Stimulated activated naive CD8-positive, alpha-beta T cell treated with anti-CD3 and anti-CD28 coated beads, Interleukin-15, amount 100 ng/mL, for 72 hours (primary cell): ENCODE measurements at regions not wholly inside any gene's neighbourhood (a gene's known extent, or its start where the extent isn't known, plus 50 kb on each side); places are given as distances from the start of the nearest gene placed in this dataset.

Experiments used
- ATAC-seq: fragments of 150-1000 bp; cut with Tn5 transposase; 2 replicates; pipeline ENCODE4 v1.10.0; 2021; ENCODE audit warnings: mild to moderate bottlenecking, moderate library complexity
- DNase-seq, 2 donors: peaks; one replicate each; pipeline ENCODE4 v3.0.0; 2021 to 2022
- H3K27ac Mint-ChIP-seq, 2 donors: one replicate each; pipeline ENCODE4 v1.8.0; 2022; ENCODE audit warnings: mild to moderate bottlenecking in 2 of 2, mixed read lengths in 2 of 2, moderate library complexity in 2 of 2
- H3K27me3 Mint-ChIP-seq: one replicate; pipeline ENCODE4 v1.8.0; 2022; ENCODE audit warnings: mixed read lengths
- H3K4me1 Mint-ChIP-seq: one replicate; pipeline ENCODE4 v1.8.0; 2022; ENCODE audit warnings: mild to moderate bottlenecking, mixed read lengths
- H3K4me3 Mint-ChIP-seq, 2 donors: one replicate each; pipeline ENCODE4 v1.8.0; 2022; ENCODE audit warnings: mild to moderate bottlenecking in 2 of 2, mixed read lengths in 2 of 2, moderate library complexity in 1 of 2
- H3K9me3 Mint-ChIP-seq, 2 donors: one replicate each; pipeline ENCODE4 v1.8.0; 2022; ENCODE audit warnings: mixed read lengths in 2 of 2

DNA sequence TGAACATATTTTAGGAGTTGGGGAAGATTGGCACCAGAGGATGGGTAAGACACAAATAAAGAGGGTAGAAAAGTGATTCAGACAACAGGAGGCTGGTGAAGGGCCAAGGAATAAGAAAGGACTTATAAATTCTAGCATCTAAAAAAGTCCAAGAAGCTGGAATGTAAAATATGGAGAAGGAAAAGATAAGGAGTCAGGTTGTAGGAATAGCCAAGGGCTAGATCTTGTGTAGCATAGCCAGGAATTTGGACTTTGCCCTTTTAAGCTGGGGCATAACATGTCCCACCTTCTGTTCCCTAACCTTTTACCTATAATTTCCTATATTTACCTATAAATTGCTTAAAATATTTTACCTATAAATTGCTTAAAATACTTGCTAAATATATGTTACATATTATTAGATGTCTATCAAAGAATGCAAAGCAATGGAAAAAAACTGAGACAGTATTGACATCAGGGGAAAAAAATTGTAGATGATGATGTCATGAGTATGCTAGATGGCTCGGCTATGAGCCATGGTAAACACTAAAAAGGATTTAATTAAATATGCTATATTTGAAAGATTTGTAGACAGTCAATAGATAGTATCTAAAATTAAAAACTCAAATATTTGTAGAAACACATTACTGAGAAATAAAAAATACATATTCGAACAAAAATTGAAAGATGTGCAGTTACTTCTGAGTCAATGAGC, 99.7 kb upstream of the PLEKHG7 start:
- Mint-ChIP-seq H3K4me1 (peaks cover 18% of the 10 kb centered on the region), H3K27me3 (no peaks in the 10 kb centered on the region), H3K4me3 (no peak overlapping the region), H3K9me3 (peaks cover 31 to 37% of the 10 kb centered on the region in 2 donors), H3K27ac (no peak overlapping the region)
- ATAC-seq, result no peak
- no peak for DNase-seq

DNA sequence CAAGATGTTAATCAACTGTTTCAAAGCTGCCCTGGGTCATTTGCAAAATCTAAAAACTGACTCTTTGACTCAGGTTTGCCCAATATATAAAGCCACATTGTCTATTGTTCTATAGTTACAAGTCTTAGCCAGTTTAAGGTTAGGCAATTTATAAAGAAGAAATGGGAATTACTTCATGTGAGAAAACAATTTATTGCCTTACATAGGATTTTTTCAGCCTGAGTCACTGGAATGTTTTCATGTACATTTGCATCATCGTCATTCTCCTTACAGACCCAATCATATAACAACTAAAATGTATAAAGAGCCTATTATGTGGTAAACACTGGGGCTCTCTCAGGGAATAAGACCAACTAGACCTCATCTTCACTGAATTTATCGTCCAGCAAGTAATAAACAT, 100.3 kb upstream of the PLEKHG7 start:
- Mint-ChIP-seq H3K4me1 (peaks cover 24% of the 10 kb centered on the region), H3K4me3 (no peak overlapping the region), H3K27ac (no peak overlapping the region), H3K9me3 (peaks cover 31 to 37% of the 10 kb centered on the region in 2 donors), H3K27me3 (no peaks in the 10 kb centered on the region)
- DNase-seq (no peak), ATAC-seq (no peak)

DNA sequence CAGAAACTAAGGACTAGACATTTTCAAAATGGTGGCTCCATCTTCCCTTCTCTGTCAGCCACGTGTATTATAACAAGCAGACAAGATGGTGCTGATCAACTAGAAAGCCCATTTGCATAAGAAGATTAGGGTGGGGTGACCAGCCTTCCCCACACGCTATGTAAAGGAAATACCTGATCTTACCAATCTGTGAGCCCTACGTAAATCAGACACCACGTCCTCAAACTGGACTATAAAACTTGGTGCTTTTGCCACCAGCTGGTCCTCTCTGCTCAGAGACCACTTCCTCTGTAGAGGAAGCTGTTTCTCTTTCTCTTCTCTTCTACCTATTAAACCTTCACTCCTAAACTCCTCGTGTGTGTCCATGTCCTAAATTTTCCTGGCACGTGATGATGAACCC, 101.1 kb upstream of the PLEKHG7 start:
- Mint-ChIP-seq H3K4me1 (peaks cover 32% of the 10 kb centered on the region), H3K27ac (no peak overlapping the region), H3K9me3 (peaks cover 31 to 37% of the 10 kb centered on the region in 2 donors), H3K27me3 (no peaks in the 10 kb centered on the region), H3K4me3 (no peak overlapping the region)
- DNase-seq, result no peak
- no peak for ATAC-seq

DNA sequence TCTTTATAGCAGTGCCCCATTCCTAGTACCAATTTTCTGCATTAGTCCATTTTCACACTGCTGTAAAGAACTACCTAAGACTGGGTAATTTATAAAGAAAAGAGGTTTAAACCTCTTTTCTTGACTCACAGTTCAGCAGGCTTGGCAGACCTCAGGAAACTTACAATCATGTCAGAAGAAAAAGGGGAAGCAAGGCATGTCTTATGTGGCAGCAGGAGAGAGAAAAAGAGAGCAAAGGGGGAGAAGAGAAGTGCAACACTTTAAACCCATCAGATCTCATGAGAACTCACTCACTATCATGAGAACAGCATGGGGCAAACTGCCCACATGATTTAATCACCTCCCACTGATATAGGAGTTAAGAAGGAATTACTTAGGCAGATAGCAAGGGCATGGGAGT, 101.6 kb upstream of the PLEKHG7 start:
- H3K4me1 Mint-ChIP-seq, result peaks cover 37% of the 10 kb centered on the region

DNA sequence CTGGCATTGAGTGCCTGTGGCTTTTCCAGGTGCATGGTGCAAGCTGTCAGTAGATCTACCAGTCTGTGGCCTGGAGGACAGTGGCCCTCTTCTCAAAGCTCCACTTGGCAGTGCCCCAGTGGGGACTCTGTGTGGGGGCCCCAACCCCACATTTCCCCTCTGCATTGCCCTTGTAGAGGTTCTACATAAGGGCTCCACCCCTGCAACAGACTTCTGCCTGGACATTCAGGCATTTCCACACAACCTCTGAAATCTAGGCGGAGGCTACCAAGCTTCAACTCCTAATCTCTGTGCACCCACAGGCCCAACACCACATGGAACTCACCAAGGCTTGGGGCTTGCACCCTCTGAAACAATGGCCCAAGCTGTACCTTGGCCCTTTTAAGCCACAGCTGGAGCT, 102.7 kb upstream of the PLEKHG7 start:
- Mint-ChIP-seq H3K27me3 (no peaks in the 10 kb centered on the region), H3K9me3 (peaks cover 36 to 37% of the 10 kb centered on the region in 2 donors), H3K4me1 (peaks cover 46% of the 10 kb centered on the region), H3K27ac (no peak overlapping the region), H3K4me3 (no peak overlapping the region)
- ATAC-seq (no peak), DNase-seq (peak in 1 of 2 donors; percentile 9)

More for the DNA sequence above, 101.6 kb upstream of the PLEKHG7 start:
- DNase-seq, result no peak
- ATAC-seq, result no peak
- no peak overlapping the region for H3K4me3 Mint-ChIP-seq
- H3K27ac Mint-ChIP-seq, result no peak overlapping the region
- H3K9me3 Mint-ChIP-seq, result peaks cover 31 to 37% of the 10 kb centered on the region in 2 donors
- H3K27me3 Mint-ChIP-seq, result no peaks in the 10 kb centered on the region

DNA sequence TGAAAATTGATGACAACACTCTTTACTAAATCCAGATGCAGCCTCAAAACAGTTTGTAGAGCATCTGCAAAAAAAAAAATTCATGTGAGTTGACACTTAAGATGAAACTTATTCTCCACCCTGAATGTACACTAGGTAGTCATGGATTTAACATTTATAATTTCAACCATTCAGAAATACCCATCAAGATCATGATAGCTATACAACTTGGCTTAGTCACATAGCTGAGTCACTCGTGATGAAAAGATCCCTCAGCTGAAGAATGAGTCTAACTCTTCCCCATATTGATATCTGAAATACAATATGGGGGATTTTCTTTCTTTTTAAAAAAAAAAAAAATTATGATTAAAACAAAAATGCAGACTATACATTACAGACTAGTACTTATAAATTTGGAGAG, 104.8 kb upstream of the PLEKHG7 start:
- Mint-ChIP-seq H3K27ac (no peak overlapping the region), H3K4me1 (peaks cover 62% of the 10 kb centered on the region), H3K4me3 (no peak overlapping the region)

DNA sequence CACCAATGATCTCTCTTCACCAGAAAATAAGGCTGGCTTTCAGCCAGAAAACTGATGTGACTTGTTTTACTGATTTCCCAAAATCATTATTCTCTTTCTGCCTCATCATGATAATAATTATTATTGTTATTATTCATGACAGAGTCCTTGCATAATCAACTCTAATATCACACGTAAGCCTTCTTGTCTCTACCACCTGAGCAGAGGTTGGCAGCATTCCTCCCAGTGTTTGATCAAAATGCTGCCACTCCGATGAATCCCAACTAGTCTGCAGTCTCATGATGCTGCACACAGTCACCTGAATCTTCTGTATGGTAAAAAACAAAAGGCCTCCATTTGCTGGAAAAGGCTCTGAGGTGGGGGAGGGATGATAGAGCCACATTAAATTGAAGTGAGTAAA, 105.7 kb upstream of the PLEKHG7 start:
- Mint-ChIP-seq H3K4me3 (no peak overlapping the region), H3K27ac (no peak overlapping the region)
- no peak for ATAC-seq

More for the DNA sequence above, 104.8 kb upstream of the PLEKHG7 start:
- Mint-ChIP-seq H3K9me3 (peaks cover 36 to 41% of the 10 kb centered on the region in 2 donors), H3K27me3 (no peaks in the 10 kb centered on the region)
- ATAC-seq, result no peak
- DNase-seq, result no peak

DNA sequence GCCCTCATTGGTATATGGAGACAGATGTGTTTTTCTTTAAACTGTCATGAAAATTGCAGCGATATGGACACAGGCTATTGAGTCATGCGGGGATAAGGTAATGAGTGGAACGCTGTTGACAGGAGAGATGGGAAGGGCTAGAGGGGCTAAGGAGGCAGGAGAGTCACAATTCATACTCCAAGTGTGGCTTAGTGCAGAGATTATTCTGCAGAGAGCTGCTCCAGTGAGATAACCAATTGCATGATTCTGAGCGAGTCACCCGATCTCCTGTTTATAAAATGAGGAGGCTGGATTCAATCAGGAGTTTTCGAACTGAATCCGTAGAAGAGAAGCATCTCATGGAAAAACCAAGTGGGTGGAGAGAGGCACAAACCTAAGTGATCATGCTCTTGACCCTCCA, 106.4 kb upstream of the PLEKHG7 start:
- no peak for ATAC-seq
- Mint-ChIP-seq H3K9me3 (peaks cover 29 to 37% of the 10 kb centered on the region in 2 donors), H3K4me1 (peaks cover 67% of the 10 kb centered on the region), H3K4me3 (no peak overlapping the region), H3K27ac (peak overlapping the region in 1 of 2 donors; percentile 12), H3K27me3 (no peaks in the 10 kb centered on the region)
- DNase-seq, result no peak

More for the DNA sequence above, 105.7 kb upstream of the PLEKHG7 start:
- Mint-ChIP-seq H3K4me1 (peaks cover 67% of the 10 kb centered on the region), H3K27me3 (no peaks in the 10 kb centered on the region), H3K9me3 (peaks cover 34 to 43% of the 10 kb centered on the region in 2 donors)
- no peak for DNase-seq

DNA sequence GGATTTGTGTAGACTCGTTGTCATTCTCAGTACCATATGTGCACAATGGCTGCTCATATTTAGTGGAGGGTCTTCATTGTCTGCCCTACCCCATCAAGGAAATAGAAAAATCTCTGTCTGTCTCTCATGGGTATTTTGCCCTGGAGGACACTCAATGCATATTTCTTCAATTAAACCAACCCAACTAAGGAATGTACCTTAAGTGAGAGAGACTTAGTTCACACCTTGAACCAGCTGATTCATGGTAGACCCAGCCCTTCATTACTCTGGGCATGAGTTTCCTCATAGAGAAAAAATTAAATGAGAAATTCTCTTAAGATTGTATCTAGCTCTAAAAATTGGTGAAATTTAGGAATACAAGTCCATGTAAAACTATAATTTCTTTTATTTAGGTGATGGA, 107.1 kb upstream of the PLEKHG7 start:
- Mint-ChIP-seq H3K4me3 (no peak overlapping the region), H3K9me3 (peaks cover 22 to 30% of the 10 kb centered on the region in 2 donors), H3K4me1 (peaks cover 69% of the 10 kb centered on the region), H3K27me3 (no peaks in the 10 kb centered on the region), H3K27ac (peak overlapping the region in 1 of 2 donors; percentile 82)
- ATAC-seq (no peak), DNase-seq (no peak)

DNA sequence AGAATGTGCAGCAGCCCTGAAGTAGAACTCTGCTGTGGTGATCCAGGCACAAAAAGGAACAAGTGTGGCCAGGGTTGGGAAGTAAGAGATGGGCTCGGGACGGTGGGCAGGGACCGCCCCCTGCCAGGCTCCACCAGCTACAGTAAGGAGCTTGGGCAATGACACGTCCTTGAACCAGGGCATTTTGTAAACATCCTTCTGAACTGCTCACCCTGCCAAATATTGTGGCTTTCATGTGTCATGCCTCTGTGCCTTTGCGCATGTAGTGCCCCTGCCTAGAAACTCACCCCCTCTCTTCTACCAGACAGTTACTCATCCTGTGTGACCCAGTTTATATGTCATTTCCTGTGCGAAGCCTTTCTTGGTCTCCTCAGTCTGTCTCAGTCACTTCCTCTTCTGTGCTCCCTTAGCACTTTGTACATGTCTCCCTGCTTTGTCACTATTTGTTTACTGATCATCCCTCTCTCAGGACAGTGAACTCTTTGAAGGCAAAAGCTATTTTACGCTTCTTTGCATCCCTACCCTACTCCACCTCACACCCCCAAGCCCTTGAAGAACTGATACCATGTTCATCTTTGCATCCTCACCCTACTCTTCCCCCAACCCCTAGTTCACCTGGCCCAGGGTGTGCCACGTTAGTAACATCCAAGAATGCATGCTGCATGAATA, 108.9 kb upstream of the PLEKHG7 start:
- Mint-ChIP-seq H3K4me3 (peak overlapping the region; percentile 68 to 69), H3K9me3 (peaks cover 11 to 14% of the 10 kb centered on the region in 2 donors), H3K4me1 (peaks cover 67% of the 10 kb centered on the region), H3K27ac (peak overlapping the region; percentile 95 to 96), H3K27me3 (no peaks in the 10 kb centered on the region)
- ATAC-seq (peak; percentile 100), DNase-seq (peak; percentile 58 to 84)

DNA sequence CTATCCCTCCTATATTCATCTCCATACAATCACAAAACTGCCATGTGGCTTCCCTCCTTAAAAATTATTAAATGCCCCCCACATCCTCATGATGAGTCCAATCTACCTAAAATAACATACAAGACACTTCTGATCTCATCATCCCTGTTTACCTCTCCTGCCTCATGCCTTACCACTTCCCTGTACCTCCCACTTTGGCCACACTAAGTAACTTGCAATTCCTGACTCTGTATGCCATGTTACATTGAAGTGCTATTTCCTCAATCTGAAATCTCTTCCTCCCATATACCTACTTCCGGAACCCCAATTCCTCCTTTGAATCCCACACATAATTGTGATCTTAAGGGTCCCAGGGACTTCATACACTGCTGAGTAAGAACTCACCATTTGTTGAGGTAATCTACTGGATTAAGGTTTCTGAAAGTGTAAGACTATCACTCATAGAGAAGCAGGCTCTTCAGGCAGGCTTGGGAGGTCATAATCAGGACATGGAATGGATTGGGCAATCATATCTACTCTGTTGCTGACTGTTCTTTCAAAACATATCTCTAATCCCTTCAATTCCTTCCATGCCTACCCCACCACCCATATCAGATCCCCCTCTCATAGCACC, 117.6 kb upstream of the PLEKHG7 start:
- Mint-ChIP-seq H3K4me3 (no peak overlapping the region), H3K27ac (no peak overlapping the region), H3K4me1 (no peaks in the 10 kb centered on the region), H3K27me3 (no peaks in the 10 kb centered on the region), H3K9me3 (peaks cover 13 to 23% of the 10 kb centered on the region in 2 donors)
- DNase-seq, result no peak
- ATAC-seq, result no peak

DNA sequence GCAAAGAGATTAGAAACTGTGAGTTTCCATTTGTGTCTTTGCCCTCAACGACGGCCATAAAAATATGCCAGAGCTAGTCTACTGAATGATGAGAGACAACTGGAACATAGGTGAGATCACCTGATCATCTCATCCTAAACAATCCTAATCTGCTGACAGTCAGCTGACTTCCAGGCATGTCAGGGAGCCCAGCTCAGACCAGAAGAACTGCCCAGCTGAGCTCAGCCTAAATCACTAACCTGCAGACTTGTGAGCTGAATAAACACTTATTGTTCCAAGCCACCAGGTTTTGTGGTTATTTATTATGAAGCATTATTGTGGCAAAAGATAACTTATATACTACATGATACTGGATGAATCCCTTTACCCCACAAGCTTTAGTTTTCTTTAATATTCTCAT, 118.9 kb upstream of the PLEKHG7 start:
- no peak for ATAC-seq
- DNase-seq, result no peak
- Mint-ChIP-seq H3K4me3 (no peak overlapping the region), H3K4me1 (no peaks in the 10 kb centered on the region), H3K27me3 (no peaks in the 10 kb centered on the region), H3K27ac (no peak overlapping the region), H3K9me3 (peaks cover 13 to 23% of the 10 kb centered on the region in 2 donors)

DNA sequence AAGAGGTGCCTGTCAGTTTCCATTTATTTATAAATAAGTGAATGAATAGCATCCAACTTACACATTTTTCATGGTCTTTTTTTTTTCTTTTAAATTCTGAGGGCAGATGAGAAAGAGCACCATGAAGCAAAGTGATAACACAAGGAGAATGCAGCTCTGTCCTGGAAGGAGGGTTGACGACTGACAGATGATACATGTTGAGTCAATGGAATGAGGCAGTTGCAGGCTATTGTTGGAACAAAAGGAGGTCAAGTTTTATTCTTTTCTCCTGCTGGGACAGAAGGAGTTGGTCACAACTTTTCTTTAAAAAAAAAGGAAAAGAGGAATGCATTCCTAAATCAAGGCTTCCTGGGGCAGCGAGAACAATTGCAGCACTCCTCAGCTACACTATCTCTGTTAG, 119.9 kb upstream of the PLEKHG7 start:
- Mint-ChIP-seq H3K4me3 (no peak overlapping the region), H3K27me3 (no peaks in the 10 kb centered on the region), H3K4me1 (no peaks in the 10 kb centered on the region), H3K27ac (no peak overlapping the region), H3K9me3 (peaks cover 13 to 23% of the 10 kb centered on the region in 2 donors)
- no peak for DNase-seq
- no peak for ATAC-seq

DNA sequence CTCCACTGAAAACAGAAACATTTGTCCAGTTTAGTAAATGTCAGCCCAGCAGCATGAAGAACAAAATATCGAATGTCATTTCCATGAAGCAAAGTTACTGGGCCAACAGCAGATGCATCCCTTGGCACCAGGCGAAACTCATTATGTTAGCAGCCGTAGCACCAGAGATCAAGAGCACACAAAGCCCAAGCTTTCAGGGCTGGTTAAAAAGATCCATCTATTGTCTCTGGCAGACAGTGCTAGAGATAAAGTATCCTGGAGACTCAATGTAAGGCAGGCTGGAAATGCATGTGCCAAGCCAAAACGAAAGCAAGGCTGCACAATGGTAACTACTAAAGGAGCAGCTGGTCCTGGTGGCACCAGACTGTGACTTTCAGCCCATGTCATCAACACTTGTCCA, 120.3 kb upstream of the PLEKHG7 start:
- DNase-seq, result no peak
- no peak for ATAC-seq
- Mint-ChIP-seq H3K4me3 (no peak overlapping the region), H3K4me1 (no peaks in the 10 kb centered on the region), H3K27ac (no peak overlapping the region), H3K9me3 (peaks cover 13 to 23% of the 10 kb centered on the region in 2 donors), H3K27me3 (no peaks in the 10 kb centered on the region)

DNA sequence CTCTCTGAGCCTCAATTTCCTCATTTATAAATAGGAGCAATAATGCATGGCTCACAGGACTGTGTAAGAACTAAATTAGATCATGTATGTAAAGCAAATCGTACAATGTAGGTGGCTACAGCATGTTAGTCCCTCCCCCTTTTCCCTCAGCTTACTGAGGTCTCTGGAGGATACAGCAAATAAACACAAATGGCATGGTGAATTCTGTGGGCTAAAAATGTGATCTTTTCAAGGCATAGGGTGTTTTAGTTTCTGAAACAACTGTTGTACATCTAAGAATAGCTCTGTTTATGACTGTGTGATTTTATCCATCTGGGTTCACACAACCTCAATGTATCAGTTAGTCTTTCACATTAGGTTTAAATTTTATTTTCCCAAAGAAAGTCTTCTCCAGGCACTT, 121.2 kb upstream of the PLEKHG7 start:
- Mint-ChIP-seq H3K27me3 (no peaks in the 10 kb centered on the region), H3K4me3 (no peak overlapping the region), H3K27ac (no peak overlapping the region), H3K9me3 (peaks cover 13 to 23% of the 10 kb centered on the region in 2 donors), H3K4me1 (no peaks in the 10 kb centered on the region)
- ATAC-seq (no peak), DNase-seq (no peak)

DNA sequence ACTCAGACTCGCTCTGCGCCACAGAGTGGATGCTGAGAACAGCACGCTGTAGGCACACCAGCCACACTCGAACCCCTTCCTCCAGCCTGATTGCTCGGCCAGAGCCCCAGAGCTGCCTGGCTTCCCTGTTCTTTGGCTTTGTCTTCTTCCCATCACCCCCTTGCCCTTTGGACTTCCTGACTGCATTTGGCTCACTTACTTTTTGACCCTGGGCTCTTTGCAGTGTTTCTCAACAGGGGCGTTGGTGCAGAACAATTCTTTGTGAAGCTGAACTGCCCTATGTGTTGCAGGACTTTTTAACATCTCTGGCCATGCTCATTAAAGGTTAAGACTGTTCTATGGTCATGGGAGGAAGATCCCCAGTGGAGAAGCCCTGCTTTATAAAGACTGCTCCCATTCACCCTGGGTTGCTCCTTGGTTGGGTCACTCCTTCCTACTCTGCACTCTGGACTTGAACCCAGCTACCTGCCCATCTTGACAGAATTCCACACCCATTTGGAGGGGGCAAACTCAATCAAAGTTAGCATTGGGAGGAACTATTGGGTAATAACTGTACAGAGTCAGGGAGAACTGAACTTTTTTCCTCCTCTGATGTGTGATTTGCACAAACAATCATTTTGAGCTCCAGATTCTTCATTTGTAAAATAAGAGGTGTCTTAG, 127.7 kb upstream of the PLEKHG7 start:
- ATAC-seq, result no peak
- Mint-ChIP-seq H3K9me3 (no peaks in the 10 kb centered on the region), H3K27me3 (no peaks in the 10 kb centered on the region), H3K4me1 (no peaks in the 10 kb centered on the region), H3K4me3 (no peak overlapping the region), H3K27ac (no peak overlapping the region)
- DNase-seq, result no peak
